Loucy (cell line): ENCODE measurements at regions not wholly inside any gene's neighbourhood (a gene's known extent, or its start where the extent isn't known, plus 50 kb on each side); places are given as distances from the start of the nearest gene placed in this dataset.

ENCODE experiments used
- EZH2phosphoT487 ChIP-seq: fragments of 200-600 bp; IDR thresholded peaks from 2 replicates; pipeline ENCODE4 v1.6.1; 2018; ENCODE audit warnings: antibody characterized with exemption, mild to moderate bottlenecking, moderate library complexity, borderline replicate concordance
- TF ChIP-seq, protein P1 (sequence below): fragments of 200-600 bp; sonication (generic); conservative IDR thresholded peaks from 2 replicates; pipeline ENCODE4 v1.5.1; 2014; ENCODE audit warnings: mild to moderate bottlenecking, antibody characterized with exemption, low read length

DNA sequence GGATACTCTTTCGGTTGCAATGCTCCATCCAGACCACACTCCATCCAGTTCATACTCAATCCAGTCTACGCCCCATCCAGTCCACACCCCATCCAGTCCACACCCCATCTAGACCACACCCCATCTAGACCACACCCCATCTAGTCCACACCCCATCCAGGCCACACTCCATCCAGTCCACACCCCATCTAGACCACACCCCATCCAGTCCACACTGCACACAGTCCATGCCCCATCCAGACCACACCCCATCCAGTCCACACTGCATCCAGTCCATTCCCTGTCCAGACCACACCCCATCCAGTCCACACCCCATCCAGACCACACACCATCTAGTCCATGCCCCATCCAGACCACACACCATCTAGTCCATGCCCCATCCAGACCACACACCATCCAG lies 116.0 kb upstream of the RTL1 start:
- TF ChIP-seq, protein P1, sequence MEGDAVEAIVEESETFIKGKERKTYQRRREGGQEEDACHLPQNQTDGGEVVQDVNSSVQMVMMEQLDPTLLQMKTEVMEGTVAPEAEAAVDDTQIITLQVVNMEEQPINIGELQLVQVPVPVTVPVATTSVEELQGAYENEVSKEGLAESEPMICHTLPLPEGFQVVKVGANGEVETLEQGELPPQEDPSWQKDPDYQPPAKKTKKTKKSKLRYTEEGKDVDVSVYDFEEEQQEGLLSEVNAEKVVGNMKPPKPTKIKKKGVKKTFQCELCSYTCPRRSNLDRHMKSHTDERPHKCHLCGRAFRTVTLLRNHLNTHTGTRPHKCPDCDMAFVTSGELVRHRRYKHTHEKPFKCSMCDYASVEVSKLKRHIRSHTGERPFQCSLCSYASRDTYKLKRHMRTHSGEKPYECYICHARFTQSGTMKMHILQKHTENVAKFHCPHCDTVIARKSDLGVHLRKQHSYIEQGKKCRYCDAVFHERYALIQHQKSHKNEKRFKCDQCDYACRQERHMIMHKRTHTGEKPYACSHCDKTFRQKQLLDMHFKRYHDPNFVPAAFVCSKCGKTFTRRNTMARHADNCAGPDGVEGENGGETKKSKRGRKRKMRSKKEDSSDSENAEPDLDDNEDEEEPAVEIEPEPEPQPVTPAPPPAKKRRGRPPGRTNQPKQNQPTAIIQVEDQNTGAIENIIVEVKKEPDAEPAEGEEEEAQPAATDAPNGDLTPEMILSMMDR, result no peak
- no peak for TF ChIP-seq EZH2phosphoT487
